ENCODE measurements at regions not wholly inside any gene's neighbourhood (a gene's known extent, or its start where the extent isn't known, plus 50 kb on each side); places are given as distances from the start of the nearest gene placed in this dataset.
A peak's percentile ranks its signal among the peaks of the same experiment; 100 is the strongest.

- no peaks in the 10 kb centered on the region for H3K27me3 ChIP-seq
- no peak for DNase-seq
- H3K9me3 ChIP-seq: no peaks in the 10 kb centered on the region
- no peaks in the 10 kb centered on the region for H3K36me3 ChIP-seq
- no peak overlapping the region for H3K4me3 ChIP-seq
- no peaks in the 10 kb centered on the region for H3K4me1 ChIP-seq
- no peak for ATAC-seq (ENCODE audit: low FRiP score in 2 of 2)
- WGBS, 2 donors: 58 to 75% methylated on average over 2 of the region's 2 CpGs
- TF ChIP-seq POLR2A (IDR thresholded peaks at IDR 0.05) (no peak), EP300 (IDR thresholded peaks at IDR 0.05) (no peak), POLR2AphosphoS5 (IDR thresholded peaks at IDR 0.05) (no peak)
- TF ChIP-seq, protein P1, sequence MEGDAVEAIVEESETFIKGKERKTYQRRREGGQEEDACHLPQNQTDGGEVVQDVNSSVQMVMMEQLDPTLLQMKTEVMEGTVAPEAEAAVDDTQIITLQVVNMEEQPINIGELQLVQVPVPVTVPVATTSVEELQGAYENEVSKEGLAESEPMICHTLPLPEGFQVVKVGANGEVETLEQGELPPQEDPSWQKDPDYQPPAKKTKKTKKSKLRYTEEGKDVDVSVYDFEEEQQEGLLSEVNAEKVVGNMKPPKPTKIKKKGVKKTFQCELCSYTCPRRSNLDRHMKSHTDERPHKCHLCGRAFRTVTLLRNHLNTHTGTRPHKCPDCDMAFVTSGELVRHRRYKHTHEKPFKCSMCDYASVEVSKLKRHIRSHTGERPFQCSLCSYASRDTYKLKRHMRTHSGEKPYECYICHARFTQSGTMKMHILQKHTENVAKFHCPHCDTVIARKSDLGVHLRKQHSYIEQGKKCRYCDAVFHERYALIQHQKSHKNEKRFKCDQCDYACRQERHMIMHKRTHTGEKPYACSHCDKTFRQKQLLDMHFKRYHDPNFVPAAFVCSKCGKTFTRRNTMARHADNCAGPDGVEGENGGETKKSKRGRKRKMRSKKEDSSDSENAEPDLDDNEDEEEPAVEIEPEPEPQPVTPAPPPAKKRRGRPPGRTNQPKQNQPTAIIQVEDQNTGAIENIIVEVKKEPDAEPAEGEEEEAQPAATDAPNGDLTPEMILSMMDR (IDR thresholded peaks at IDR 0.05): no peak
- no peak overlapping the region for H3K27ac ChIP-seq
These were observed 71.5 kb upstream of the IL12A start for GRCh38 chr3:159917141-159917540.

GRCh38 chr3:159919873-159920272 is 68.8 kb upstream of the IL12A start:
- H3K4me3 ChIP-seq: no peak overlapping the region
- H3K9me3 ChIP-seq: no peaks in the 10 kb centered on the region
- H3K4me1 ChIP-seq: no peaks in the 10 kb centered on the region
- H3K27me3 ChIP-seq: no peaks in the 10 kb centered on the region
- no peak for ATAC-seq (ENCODE audit: low FRiP score in 2 of 2)
- no peak for DNase-seq
- H3K36me3 ChIP-seq: no peaks in the 10 kb centered on the region
- no peak for TF ChIP-seq POLR2AphosphoS5 (IDR thresholded peaks at IDR 0.05)
- TF ChIP-seq POLR2A (IDR thresholded peaks at IDR 0.05): no peak
- TF ChIP-seq EP300 (IDR thresholded peaks at IDR 0.05): no peak
- TF ChIP-seq, protein P1 (IDR thresholded peaks at IDR 0.05): no peak
- WGBS, 2 donors: 61 to 76% methylated on average over 1 of the region's 1 CpG
- H3K27ac ChIP-seq: no peak overlapping the region

GRCh38 chr3:159922193-159922840 is 66.3 kb upstream of the IL12A start:
- 84% methylated on average over 4 of the region's 4 CpGs for WGBS, 2 donors
- no peak for DNase-seq
- no peak overlapping the region for H3K4me3 ChIP-seq
- H3K4me1 ChIP-seq: no peaks in the 10 kb centered on the region
- no peak for ATAC-seq (ENCODE audit: low FRiP score in 2 of 2)
- TF ChIP-seq EP300 (IDR thresholded peaks at IDR 0.05) (no peak), POLR2A (IDR thresholded peaks at IDR 0.05) (no peak), POLR2AphosphoS5 (IDR thresholded peaks at IDR 0.05) (no peak)
- TF ChIP-seq, protein P1 (IDR thresholded peaks at IDR 0.05): no peak
- H3K27ac ChIP-seq: no peak overlapping the region
- no peaks in the 10 kb centered on the region for H3K36me3 ChIP-seq
- H3K9me3 ChIP-seq: no peaks in the 10 kb centered on the region
- no peaks in the 10 kb centered on the region for H3K27me3 ChIP-seq

DNA sequence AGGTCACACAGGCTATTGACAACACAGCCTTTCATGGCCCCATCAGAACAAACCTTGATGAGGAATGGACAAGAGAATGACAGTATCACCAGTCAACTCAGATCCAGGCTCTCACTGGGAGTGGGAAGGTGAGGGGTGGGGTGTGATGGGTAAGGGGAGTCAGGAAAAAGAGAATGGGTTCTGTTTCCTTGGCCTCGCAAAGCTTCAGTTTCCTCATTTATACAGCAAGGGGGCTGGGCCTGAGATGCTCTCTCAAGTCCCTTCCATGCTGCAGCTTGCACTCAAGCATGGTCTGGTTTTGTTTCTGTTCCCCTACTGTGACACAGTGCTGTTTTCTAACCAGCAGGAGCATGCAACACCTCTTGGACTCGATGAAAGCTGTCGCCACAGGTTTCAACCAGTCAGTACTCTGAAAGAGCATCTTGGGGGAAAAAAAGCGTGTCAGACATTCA is 65.7 kb upstream of the IL12A start:
- DNase-seq (no peak), ATAC-seq (ENCODE audit: low FRiP score in 2 of 2) (peak in 1 of 2 donors; percentile 35)
- H3K27me3 ChIP-seq: no peaks in the 10 kb centered on the region
- no peaks in the 10 kb centered on the region for H3K36me3 ChIP-seq
- H3K9me3 ChIP-seq: no peaks in the 10 kb centered on the region
- no peak overlapping the region for H3K4me3 ChIP-seq
- no peak overlapping the region for H3K27ac ChIP-seq
- 67 to 69% methylated on average over 4 of the region's 4 CpGs for WGBS, 2 donors
- TF ChIP-seq POLR2A (IDR thresholded peaks at IDR 0.05) (no peak), EP300 (IDR thresholded peaks at IDR 0.05) (no peak), POLR2AphosphoS5 (IDR thresholded peaks at IDR 0.05) (no peak)
- TF ChIP-seq, protein P1 (IDR thresholded peaks at IDR 0.05): no peak
- H3K4me1 ChIP-seq: no peaks in the 10 kb centered on the region

DNA sequence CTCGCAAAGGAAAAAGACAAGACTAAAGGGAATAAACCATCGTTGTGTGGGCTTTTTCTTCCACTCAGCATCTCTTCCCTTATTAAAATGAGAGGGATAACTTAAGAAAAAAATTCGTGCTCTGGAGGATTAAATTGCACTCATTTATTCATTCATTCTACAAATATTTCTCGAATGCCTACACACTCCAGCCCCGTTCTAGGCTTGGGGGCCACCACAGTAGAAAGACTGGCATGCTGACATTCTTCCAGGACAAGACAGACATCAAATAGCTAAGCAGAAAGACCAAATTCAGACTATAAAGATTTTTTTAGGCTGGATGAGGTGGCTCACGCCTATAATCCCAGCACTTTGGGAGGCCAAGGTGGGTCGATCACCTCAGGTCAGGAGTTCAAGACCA is 65.3 kb upstream of the IL12A start:
- H3K36me3 ChIP-seq: no peaks in the 10 kb centered on the region
- ATAC-seq (ENCODE audit: low FRiP score in 2 of 2) (no peak), DNase-seq (no peak)
- no peaks in the 10 kb centered on the region for H3K27me3 ChIP-seq
- TF ChIP-seq, protein P1 (IDR thresholded peaks at IDR 0.05): no peak
- TF ChIP-seq POLR2AphosphoS5 (IDR thresholded peaks at IDR 0.05) (no peak), POLR2A (IDR thresholded peaks at IDR 0.05) (no peak), EP300 (IDR thresholded peaks at IDR 0.05) (no peak)
- 85 to 87% methylated on average over 7 of the region's 7 CpGs for WGBS, 2 donors
- H3K9me3 ChIP-seq: no peaks in the 10 kb centered on the region
- H3K4me1 ChIP-seq: no peaks in the 10 kb centered on the region
- H3K4me3 ChIP-seq: no peak overlapping the region
- H3K27ac ChIP-seq: no peak overlapping the region
